B cell (primary cell): ENCODE measurements at regions not wholly inside any gene's neighbourhood (a gene's known extent, or its start where the extent isn't known, plus 50 kb on each side); places are given as distances from the start of the nearest gene placed in this dataset.

ENCODE experiments used
- CTCF ChIP-seq: fragments of 200-600 bp; IDR thresholded peaks from one replicate; pipeline ENCODE4 v1.8.0; 2022; ENCODE audit warnings: antibody characterized with exemption, mild to moderate bottlenecking
- EZH2 ChIP-seq: IDR thresholded peaks from 2 replicates; pipeline ENCODE4 v1.6.1; 2012; ENCODE audit warnings: borderline replicate concordance, low read depth, mild to moderate bottlenecking, moderate library complexity, low read length; ENCODE audit not compliant: insufficient read depth, poor library complexity, severe bottlenecking

GRCh38 chr2:118474541-118474920 lies 372.9 kb downstream of the EN1 start:
- TF ChIP-seq CTCF (no peak), EZH2 (no peak)
